NCI-H82 treated with DMSO at 0.1 percent for 48 hours (cell line): ENCODE measurements at regions not wholly inside any gene's neighbourhood (a gene's known extent, or its start where the extent isn't known, plus 50 kb on each side); places are given as distances from the start of the nearest gene placed in this dataset.

Source experiments
- DNase-seq: peaks from one replicate; lab custom pipeline; 2025; ENCODE audit not compliant: unreplicated experiment; lab: John Stamatoyannopoulos, UW

- peak; percentile 55 for DNase-seq
These were observed 378.4 kb downstream of the SPATA31D1 start for GRCh38 chr9:82367016-82367415.

GRCh38 chr9:82367929-82368328 lies 379.4 kb downstream of the SPATA31D1 start:
- no peak for DNase-seq

DNA sequence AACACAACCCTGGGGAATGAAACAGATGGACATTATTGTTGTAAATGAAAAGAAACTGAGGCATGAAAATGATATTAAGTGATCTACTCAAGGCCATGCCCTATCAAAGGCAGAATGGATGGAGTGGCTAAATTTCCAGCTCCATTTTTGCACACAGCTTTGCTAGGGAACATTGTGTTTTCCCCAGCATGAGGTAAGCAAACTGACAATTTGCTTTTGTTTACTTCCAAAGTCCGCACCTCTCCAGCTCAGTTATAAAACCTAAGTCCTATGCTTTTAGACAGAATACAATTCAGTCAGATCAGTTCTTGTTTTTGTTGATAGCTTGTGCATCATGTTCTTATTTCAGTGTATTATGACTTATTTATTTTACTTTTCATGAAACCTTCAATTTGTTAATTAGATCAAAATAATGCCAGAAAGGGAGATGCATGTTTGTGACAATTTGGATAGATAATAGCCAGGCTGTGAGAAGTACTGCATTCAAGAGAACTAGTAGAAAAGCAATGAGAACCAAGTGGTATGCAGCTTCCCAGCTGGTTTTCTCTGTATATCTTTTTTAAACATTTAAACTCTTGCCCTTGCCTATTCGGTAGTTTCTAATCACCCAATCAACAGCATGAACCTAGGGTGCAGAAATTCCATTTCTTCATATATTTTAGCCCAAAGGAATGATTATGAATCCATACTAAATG lies 380.8 kb downstream of the SPATA31D1 start:
- no peak for DNase-seq

GRCh38 chr9:82375041-82375440 lies 386.5 kb downstream of the SPATA31D1 start:
- DNase-seq: no peak

GRCh38 chr9:82376677-82377232 lies 388.2 kb downstream of the SPATA31D1 start:
- no peak for DNase-seq

DNA sequence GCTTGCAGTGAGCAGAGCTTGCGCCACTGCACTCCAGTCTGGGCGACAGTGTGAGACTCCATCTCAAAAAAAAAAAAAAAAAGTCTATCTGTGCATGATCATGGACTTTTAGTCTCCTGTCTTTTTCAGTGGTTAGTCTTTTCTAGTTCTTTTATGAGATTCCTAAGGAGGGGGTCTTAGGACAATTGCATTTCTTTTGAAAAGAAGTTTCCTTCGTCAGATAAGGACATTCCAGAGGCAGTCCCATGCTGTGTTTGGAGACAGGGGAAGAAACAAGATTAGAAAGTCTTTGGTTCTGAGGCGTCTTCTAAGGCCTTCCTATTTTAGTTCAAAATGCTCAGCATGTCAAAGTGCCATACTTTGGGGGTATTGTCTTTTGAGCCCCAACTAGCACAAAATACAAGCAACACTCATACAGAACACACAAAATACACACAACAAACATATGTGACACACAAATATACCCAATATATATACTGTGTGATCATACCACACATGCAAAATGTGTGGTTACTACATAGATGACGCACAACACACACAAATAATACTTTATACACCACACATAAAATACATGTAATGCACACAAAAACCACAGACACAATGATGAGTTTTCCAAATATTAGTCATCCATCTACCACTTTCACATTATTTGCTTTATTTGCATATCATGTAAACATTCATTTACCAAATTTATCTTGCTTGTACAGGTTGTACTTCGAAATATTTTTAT lies 394.5 kb downstream of the SPATA31D1 start:
- no peak for DNase-seq

GRCh38 chr9:82385633-82386032 lies 397.1 kb downstream of the SPATA31D1 start:
- DNase-seq: no peak

DNA sequence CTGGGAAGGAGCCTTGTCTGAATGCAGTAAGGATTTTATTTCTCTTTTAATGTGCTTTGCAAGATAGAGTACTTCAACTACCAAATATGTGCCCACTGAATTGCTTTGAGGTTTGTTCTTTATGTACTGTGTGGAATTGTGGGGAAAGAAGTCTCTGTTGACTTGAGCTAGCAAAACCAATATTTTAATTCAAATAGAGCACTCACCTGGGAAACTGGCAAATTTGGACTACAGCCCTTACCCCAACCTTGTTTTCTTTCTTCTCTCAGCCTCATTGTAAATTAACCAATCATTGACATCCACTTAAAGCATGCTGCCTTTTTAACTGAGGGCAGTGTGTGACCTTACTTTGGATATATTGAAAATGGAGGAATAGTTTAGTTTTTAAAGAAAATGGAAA lies 409.0 kb downstream of the SPATA31D1 start:
- DNase-seq: no peak

DNA sequence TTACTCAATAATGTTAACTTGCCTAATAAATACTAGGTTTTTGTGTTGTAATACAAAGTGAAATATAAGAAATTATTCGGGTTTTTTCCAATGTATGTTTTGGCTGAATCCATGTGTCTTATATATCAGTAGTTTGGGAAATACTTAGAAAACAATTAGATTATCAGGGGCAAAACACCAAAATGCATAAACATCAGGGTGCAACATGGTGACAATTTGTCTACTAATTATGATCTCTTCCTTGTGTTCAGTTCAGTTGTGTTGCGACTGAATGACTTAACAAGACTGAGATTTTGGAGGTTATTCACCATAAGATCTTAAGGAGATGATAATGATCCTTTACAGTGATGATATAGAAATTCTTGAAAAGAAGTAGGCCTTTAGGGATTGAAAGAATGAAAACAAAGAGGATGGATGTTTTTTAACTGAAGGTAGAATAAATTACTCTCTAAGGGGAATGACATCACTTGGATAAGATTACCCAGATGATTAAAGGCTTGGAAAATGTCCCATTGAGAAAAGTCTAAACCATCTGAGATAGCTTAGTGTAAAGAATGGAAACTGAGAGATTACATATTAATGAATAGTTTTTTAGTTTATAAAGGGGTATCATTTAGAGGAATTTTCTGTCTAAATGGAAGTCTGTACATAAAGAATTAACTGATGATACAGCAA lies 415.8 kb downstream of the SPATA31D1 start:
- DNase-seq: no peak

GRCh38 chr9:82404881-82405280 lies 416.3 kb downstream of the SPATA31D1 start:
- DNase-seq: no peak

DNA sequence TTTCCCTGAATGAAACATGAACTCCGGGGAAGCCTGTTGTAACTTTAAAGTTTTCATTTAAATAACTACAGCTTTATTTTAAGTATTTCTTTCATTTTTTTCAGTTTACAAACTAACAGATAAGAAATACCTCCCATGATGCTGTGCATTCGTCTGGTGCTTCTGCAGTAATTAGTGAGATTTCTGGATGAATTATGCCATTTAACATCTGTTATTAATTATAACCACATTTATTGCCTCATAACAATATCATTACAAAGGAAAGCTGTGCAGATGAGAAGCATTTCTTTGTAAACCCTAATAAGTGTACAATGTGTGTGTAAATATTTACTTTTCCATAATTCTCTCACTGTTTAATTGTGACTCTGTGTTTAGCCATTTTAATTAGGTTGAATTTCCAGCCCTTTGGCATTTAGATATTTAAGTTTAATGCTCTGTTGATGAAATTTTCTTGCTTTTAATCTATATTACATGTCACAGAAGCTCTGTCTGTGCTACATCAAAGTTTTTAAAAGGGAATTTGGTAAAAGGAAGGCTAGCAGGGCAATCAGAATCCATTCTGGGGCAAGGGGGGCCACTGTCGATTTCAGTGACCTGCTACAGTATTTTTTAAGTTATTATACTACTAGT lies 418.0 kb downstream of the SPATA31D1 start:
- no peak for DNase-seq

GRCh38 chr9:82410306-82410705 lies 421.7 kb downstream of the SPATA31D1 start:
- DNase-seq: no peak

- DNase-seq: no peak
These were observed 422.3 kb downstream of the SPATA31D1 start for GRCh38 chr9:82410866-82411265.

DNA sequence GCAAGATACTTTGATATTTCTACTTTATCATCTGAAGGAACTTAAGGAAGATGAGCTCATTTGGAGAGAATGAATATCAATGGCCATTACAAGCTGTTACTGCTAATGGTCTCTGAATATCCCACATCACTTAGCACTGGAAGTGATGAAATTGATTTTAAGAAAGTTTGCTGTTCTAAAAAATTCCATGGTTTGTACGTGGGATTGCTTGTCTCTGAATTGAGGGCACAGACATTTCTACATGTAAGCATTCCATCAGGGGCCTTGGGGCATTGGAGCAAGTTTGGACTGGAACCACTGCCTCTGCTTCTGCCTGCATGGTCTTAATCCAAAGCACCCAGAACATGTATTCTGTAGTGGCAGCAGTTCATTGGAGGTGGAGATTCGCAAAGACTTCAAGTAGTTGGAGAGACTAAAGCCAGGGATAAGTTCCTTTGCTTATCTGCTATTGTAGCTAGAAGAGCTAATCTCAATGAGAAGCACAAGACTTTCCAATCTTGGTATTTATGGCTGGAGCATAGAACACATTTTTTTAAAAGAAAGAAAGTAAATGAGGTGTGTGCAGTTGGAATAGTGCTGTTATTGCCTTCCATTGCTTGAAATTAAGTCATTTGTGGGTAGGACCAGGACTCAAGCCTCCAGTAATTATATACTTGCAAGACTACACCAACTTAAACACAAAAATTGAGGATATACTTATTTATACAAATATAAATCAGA lies 424.2 kb downstream of the SPATA31D1 start:
- DNase-seq: no peak

DNA sequence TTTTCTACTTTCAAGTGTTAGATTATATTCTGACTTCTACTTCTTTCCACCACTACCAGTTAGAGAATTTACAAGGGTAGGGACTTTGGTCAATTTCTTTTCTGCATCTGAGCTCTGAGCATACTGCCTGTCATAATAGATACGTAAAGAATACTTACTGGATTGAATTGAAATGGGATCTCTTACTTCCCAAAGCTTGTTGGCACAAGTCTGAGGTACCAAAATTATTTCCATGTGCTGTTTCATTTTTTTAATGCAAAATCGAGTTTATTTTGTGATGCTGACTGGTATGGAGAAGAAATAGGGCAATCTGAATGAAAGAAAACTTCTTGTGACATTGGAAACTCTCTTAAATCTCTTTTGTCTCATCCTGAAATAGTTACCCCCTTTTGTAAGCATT lies 428.9 kb downstream of the SPATA31D1 start:
- DNase-seq: no peak

DNA sequence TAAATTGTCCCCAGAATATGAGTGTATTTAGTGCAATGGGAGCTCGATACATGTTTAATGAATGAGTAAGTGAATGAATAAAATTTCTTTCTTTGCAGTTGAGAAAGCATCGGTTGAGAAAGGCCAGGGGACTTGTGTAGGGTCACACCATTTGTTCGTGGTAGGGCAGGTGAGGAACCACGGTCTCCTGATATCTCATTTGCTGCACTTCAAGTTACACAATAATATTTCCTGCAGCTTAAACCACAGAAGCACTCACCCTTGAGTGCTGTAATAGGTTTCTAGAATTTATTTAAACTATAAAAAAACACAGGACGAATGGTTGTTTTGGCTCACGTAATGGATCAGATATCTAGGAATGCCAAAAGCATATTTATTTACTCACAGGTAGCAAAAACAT lies 429.8 kb downstream of the SPATA31D1 start:
- DNase-seq: no peak

DNA sequence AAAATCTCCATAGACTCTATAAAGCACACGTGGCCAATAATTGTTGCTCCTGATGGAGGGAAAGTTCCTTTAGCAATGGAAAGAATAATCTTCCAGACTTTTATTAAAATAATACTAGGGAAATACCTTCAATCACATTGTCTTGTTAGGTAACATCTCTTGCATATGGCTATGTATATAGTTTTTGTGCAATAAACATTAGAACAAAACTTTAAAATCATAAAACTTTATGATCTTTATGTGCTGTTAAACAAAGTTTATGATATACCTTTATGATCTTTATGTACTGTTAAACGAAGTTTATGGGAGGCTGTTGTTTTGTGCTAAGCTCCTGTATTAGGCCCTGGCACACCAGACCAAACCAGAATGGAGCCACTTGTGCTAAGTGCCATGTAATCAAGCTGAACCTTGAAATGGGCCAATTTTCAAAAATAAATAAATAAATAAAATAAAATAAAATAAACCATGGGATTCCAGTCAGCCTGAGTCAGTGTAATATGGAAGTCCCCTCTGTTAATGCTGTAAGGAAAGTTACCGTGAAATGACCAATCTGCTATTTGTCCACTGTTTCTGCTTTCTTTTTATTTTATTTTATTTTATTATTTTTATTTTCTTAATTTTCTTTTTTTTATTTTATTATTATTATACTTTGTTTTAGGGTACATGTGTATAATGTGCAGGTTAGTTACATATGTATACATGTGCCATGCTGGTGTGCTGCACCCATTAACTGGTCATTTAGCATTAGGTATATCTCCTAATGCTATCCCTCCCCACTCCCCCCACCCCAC lies 431.3 kb downstream of the SPATA31D1 start:
- DNase-seq: no peak

DNA sequence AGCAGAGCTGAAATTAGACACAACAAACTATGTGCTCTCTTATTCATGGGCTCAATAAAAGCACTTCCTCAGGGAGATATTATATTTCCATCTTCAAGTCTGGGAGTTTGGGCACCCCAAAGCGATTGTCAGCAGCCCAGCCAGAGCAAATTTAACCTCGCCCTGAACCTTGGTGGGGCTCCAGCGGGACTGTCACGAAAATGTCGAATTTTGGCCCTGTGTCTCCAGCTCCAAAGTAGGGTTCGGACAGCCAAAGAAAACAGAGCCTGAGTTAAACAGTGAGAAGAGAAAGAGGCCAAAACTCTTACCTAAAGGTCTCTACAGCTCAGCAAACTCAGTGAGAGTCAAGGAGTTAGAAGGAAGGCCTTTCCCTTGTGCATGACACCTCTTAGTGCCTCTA lies 432.9 kb downstream of the SPATA31D1 start:
- DNase-seq: no peak

DNA sequence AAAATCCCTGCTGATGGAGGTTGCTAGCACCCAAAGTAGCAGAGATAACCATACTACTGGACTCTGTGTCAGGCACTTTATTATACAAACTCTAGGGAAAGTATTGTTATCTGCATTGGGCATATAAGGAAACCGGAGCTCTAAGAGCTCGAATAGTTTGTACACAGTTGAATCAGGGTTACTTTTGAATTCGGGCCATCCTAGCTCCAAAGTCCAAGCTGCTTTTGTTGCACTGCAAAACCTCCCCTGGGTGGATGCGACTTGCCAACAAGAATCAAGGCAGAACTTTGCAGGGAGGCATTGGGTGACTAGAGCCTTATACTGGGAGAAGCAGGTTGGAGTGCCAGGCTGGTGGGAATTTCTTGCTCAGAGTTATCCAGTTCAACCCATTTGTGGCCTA lies 435.1 kb downstream of the SPATA31D1 start:
- no peak for DNase-seq

GRCh38 chr9:82424599-82425120 lies 436.1 kb downstream of the SPATA31D1 start:
- DNase-seq: no peak
